Posterior cingulate gyrus (tissue), 11 donors: ENCODE measurements at regions not wholly inside any gene's neighbourhood (a gene's known extent, or its start where the extent isn't known, plus 50 kb on each side); places are given as distances from the start of the nearest gene placed in this dataset.

Experiments used
- DNase-seq, 10 donors: peaks; one replicate each; pipeline versions ENCODE4 v3.0.0 to v3.0.0-alpha.2; 2020 to 2021; ENCODE audit warnings: mixed read lengths in 3 of 10
- intact Hi-C: fragments of 100-400 bp; cut with DNase I; formaldehyde crosslinking; loops from one replicate; pipeline ENCODE4 v1.15.1; 2023

DNA sequence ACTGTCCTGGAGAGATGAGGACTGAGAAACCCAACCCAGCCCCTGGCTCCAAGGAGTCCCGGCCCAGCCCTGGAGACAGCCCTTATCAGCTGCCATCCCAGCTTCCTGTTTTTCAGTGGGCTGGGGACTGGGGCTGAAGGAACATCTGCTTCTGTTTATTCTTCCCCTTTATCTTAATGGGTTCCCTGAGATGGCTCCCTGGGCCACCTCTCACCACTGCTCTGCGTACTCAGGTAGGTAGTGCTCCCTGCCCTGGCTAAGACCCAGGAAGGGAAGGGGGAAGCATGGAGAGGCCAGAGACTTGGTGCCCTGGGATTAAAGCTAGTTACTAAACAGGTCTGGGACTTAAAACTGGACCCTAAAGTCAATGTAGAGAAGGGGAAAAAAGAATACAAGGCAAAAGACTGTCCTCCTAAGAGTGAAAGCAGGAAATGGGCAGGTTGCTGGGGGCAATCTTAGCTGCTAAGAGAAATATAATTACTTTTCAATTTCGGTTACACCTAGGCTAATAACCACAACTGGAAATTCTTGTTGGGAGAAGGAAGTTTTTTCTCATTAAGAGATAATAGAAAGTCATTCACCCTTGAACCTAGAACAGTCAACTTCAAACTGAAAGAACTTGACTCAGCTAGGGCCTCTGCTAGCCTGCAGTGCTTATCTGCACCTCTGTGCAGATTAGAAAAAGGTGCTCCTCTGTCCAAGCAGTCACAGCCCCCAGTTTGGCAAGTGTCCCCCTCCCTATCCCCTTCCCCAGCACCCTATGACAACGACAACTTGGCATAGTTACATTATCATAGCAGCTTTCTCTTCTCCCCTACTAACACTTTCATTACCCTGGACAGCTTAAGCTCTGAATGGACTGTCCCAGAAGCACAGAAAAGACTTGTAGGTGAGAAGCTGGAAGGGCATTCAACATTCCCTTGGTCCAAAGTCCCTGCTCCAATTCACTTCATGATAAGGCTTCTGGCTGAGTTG lies 65.6 kb upstream of the KDM7A start:
- DNase-seq: peak in 1 of 10 donors; percentile 59
- intact Hi-C loops: no loop called here

DNA sequence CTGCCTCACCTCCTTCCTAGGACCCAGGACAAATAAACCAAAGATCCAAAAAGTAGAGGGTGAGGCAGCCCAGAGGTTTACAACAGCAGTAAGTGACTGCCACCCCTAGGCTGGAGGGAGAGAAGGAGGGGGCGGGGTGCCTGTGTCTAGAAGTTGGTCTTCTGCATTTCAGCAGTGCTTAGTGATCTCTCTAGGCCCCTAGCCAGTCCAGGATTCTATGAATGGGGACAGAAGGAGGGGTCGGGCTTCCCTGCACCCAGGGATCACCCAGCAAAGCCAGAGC lies 62.8 kb upstream of the KDM7A start:
- DNase-seq: no peak
- intact Hi-C loops: no loop called here

DNA sequence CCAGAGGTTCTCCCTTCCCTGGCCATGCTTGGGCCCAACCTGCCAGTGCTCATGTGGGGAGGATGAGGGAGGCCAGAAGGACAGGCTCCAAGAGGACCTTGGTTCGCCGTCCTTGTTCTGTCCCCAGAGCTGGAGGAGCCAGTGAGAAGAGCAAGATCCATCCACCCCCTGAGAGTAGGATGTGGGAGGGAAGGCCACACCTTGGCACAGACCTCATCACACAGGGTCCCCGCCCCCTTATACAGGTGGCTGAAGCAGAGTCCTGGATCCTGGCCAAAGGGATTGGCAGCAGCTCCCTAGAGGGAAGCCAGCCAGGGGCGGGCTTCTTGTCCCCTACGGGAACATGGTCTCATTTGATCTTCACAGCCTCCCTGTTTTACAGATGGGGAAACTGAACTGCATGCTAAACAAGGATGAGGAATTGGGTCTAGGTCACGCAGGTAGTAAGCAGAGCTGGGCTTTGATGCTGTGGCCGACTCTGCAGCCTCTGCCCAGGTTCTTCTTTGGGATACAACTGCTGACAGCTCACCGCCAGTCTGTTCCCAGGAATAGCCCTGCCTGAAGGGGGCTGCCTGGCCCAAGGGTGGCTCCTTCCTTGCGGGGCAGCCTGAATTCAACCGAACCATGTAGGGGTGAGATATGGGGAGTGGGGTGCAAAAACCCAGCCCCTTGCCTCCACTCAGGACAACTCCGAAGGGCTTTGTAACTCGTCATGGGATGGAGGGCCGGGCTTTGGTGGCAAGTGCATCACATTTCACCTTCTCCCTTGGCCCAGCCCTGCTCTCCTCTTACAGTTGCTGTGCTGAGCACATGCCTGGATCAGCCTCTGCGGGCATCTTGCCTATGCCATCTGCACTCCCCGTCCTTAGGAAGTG lies 62.2 kb upstream of the KDM7A start:
- peak in 1 of 10 donors; percentile 61 for DNase-seq
- intact Hi-C loops: no loop called here

DNA sequence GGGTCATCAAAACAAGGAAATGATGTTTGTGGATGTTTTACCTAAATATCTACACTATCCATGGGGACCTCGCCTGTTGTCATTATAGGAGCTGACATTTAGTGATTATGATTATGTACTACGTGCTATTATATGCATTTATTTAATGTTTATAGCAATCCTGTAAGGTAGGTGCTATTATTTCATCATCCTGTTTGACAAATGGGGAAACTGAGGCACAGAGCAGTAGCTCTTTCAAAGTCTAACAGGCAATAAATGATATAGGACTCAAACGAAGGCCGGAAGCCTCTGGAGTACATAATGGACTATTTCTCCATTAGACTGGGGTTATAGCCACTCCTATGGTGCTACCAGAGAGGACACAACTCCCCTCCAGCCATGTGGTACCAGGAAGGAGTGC lies 60.6 kb upstream of the KDM7A start:
- DNase-seq: no peak
- intact Hi-C loops: no loop called here

DNA sequence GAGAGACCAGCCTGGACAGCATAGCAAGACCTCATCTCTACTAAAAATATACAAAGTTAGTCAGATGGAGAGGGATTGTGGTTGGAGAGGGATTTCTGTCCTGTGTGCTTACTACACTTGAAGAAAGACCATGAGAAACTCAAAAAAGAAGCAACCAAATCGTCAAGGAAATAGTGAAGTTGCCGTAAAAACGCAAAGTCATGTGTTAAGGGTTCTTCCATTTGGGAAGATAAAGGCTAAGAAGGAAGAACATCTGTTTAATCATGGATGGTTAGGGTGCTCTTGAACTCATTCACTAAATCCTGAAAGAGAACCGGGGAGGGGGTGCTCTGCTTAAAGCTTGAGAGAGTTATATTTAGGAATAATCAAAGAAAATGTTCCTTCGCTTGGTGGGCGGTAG lies 59.8 kb upstream of the KDM7A start:
- DNase-seq: no peak
- intact Hi-C loops: no loop called here

DNA sequence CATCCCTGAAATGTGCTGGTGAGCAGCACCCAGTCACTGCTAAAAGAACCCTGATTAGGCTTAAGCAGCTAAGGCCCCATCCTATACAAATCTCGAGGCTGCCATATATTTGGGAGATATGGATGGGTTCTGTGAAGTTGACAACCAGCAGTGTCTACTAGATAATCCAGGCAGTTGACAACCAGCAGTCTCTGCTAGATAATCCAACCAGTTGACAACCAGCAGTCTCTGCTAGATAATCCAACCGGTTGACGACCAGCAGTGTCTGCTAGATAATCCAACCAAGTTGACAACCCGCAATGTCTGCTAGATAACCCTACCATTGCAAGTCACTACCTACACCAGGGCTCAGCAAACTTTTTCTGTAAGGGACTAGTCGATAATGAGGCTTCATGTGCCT lies 58.3 kb upstream of the KDM7A start:
- no peak for DNase-seq
- intact Hi-C loops: no loop called here

DNA sequence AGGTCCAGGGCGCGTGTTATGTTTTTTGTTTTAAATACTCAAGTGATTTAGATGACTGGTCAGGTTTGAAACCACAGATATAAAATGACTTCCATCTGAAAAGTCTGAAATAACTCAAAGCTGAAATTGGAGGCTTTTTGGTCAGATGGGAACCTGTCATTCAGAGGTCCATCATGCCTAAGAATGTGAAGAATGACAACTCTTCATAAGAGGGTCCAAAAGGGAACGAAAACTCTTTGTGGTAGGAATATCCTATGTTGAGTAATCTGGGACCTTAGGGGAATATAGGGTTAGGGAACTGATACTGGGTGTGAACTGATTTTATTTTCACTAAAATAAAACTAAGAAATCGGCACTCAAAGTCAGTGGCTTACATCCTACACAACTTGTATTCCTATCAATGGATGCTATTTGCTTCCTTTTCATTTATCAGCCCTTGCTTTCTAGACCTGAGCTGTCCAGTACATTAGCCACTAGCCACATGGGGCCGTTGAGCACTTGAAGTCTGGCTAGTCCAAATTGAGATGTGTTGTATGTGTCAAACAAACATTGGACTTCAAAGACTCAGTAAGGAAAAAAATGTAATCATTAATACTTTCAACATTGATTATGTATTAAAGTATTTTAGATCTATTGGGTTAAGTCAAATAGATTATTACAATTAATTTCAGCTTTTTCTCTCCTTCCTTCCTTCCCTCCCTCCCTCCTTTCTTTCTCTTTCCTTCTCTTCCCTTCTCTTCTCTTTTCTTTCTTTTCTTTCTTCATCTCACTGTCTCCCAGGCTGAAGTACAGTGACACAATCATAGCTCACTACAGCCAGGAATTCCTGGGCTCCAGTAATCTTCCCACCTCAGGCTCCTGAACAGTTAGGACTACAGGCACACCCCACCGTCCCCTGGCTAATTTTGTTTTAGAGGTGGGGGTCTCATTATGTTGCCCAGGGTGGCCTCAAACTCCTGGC lies 56.5 kb upstream of the KDM7A start:
- peak in 1 of 10 donors; percentile 24 for DNase-seq
- intact Hi-C loops: no loop called here

DNA sequence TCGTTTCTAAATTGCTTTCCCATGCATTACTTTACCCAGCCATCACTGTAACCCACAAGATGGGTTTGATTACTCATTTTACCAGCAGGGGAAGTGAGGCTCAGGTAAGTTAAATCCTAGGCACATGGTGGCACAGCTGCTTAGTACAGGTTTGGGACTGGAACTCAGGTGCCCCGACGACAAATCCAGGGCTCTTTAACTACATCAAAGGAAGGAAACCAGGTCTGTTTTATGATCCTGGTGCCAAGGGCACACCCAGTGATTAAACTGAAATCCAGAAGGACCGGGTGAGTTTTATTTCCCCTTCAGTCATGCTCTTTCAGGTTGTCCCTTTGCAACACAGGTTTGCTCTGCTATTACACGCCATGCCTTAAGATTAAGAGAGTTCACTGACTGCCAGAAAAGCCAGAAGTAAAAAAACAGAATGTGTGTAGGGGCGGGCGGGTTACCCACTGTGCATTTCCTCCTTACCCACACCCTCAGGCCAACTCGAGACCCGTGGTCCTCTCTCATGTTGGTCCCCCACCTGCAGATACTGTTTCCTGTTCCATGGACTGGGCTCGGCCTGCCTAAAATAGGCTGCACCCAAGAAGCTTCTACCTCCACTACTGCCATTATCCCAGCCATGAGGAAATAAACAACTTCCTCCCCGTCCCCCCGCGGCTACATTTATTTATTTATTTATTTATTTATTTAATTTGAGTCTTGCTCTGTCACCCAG lies 55.1 kb upstream of the KDM7A start:
- DNase-seq: no peak
- intact Hi-C loops: no loop called here

DNA sequence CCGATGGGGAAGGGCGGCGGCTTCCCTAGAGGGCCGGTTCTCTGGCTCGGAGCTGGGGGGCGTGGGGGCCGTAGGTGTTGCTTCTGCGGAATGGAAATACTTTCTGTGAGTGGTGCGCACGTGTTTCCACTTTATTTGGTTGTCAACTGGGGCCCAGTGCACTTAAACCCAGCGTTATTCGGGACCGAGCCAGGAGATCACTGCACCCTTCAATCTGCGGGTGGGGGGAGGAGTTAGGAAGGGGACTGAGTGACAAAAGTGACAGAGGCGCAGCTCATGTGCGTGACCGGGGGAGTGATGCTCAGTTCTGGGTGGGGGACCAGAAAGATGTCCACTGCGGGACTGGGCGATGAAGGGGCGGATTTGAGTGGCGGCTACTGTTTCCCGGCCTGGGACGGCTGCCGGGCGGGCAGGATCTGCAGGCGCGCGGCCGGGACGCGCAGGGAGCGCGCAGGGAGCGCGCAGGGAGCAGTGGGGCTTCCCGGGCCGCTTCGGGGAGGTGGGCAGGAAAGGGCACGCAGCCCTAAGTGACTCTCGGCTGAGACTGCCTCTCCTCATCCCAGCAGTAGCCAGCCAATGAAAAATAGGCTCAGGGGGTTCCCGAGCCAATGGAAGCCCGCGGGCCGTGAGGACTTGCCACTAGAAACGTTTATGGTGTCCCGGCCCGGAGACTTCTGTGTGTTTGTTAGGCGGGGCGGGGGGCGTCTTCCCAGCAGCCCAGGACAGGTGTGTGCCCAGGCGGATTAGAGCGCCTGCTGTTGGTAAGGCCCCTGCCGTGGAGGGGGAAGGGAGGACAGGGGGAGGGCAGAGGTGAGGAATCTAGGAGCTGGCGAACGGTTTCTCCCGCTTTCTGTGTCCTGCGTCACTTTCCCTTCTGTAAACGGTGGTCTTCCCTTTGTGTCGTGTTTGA lies 54.3 kb upstream of the KDM7A start:
- intact Hi-C loops: no loop called here
- peak in 8 of 10 donors; percentile 20 to 89 (median 28) for DNase-seq

DNA sequence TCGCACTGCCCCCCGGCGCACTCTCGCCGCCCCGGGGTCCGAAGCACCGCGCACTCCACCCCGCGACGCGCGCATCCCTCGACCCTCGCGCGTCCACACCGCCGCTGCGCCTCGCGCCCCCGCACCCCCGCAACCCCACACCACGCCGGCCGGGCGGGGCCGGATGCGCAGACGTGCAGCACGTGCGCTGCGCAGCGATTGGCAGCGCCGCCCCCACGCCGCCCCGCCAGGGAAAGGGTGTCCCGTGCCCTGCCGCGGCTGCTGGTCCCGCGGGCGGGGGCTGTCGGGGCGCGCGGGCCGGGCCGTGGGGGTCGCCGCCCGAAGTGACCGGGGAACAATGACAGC lies 53.7 kb upstream of the KDM7A start:
- no peak for DNase-seq
- intact Hi-C loops: no loop called here

DNA sequence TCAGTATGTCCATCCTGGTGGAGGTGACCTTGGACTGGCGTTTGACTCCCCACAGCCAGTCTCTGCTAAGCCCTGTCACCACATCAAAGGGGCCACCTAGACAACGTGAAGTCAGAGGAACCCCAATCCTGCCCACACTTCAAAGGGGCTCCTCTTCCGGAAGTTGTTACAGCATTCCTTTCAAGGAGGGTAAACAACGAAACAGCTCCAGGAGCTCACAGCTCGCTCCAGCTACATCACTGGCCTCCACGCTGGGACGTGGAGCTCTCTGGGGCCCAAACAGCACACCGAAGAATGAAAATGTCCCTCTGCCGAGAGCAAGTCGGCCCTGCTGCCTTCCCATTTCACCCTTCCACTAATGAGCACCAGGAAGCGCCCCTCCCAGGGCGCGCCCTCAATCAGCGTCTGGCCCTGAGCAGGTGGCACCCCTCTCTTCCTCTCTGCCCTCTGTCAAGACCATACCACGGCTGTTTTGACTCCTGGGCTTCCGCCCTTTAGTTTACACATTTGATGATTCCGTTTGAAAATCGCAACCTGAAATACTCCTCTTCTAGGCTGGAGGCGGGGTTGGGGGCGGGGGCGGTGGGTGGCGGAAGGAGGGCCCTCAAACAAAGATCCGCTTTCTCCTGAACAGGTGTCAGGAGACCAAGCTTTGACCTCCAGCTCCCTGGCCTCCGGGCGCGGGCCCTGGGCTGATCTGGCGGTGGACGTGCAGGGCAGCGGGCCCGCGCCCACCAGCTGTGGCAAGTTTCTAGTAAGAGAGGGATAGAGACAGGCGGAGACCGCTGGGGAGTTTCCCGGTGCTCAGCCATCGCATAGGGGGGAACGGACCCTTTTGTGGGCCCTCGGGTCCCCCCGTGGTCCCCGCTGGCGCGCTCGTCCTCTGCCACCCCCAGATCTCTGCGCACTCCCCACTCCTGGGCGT lies 53.1 kb upstream of the KDM7A start:
- intact Hi-C loops: no loop called here
- DNase-seq: no peak

DNA sequence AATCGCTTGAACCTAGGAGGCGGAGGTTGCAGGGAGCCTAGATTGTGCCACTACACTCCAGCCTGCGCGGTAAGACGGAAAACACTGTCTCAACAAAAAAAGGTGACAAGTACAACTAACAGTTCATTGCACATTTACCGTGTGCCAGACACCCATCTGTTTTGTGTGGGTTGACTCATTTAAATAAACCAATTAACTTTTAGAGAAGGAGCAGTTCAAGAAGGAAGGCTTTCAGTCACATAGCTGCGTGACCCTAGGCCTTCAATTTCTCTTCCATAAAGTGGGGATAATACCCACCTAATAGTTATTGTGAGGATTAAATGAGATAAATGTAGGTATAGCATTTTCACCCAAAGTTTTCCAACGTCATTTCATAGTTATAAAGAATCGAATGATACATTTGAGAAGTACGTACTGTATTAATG lies 52.3 kb upstream of the KDM7A start:
- intact Hi-C loops: no loop called here
- no peak for DNase-seq
